ENCODE measurements at regions not wholly inside any gene's neighbourhood (a gene's known extent, or its start where the extent isn't known, plus 50 kb on each side); places are given as distances from the start of the nearest gene placed in this dataset.

DNA sequence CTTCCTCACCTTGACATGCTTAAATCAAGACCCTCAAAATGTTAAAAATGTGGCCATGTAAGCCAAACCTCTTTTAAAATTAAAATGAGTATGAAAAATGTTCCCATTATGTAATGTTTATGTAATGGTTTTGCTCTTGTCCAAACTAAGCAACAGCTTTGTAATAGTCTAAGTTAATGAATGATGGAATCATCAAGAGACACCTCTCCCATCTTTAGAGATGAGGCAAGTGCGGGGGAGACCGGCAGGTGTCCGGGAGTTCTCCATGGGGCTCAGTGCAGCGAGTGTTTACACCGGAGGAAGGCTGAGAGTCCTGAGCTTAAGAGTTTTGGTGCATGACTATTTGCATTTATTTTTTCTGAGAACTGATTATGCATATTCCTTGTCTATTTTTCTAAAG is 384.9 kb upstream of the RNF32 start:
- H2AK5ac ChIP-seq (ENCODE audit: low read depth, low read length) = no peak overlapping the region
- H3K27me3 ChIP-seq (ENCODE audit: control insufficient read depth in 3 of 3, insufficient read depth in 3 of 3, low read depth in 1 of 3, low read length in 3 of 3) = no peaks in the 10 kb centered on the region
- no peak overlapping the region for H4K91ac ChIP-seq (ENCODE audit: low read depth, low read length, poor library complexity)
- no peak overlapping the region for H2BK5ac ChIP-seq (ENCODE audit: low read length)
- H3K4me2 ChIP-seq (ENCODE audit: insufficient read depth, low read length, poor library complexity, severe bottlenecking) = no peak overlapping the region
- H2AFZ ChIP-seq (ENCODE audit: low read length) = no peak overlapping the region
- no peaks in the 10 kb centered on the region for H3K9me3 ChIP-seq (replicated peaks in 1 of 2; ENCODE audit: control insufficient read depth in 2 of 2, insufficient read depth in 1 of 2, low read depth in 1 of 2, low read length in 2 of 2)
- no peak for DNase-seq (ENCODE audit: low spot score)
- H3K36me3 ChIP-seq (replicated peaks in 1 of 2; ENCODE audit: control insufficient read depth in 2 of 2, insufficient read depth in 2 of 2, low read length in 2 of 2) = no peaks in the 10 kb centered on the region
- no peak overlapping the region for H3K9ac ChIP-seq (ENCODE audit: low read depth, low read length, poor library complexity)
- H2BK12ac ChIP-seq (ENCODE audit: low read length) = no peak overlapping the region
- no peak overlapping the region for H2BK120ac ChIP-seq (ENCODE audit: low read depth, low read length)
- no peaks in the 10 kb centered on the region for H3K4me1 ChIP-seq (ENCODE audit: control insufficient read depth in 2 of 2, insufficient read depth in 1 of 2, low read depth in 1 of 2, low read length in 2 of 2)
- H3K23ac ChIP-seq (ENCODE audit: low read depth, low read length, poor library complexity) = no peak overlapping the region
- no peak overlapping the region for H3K4ac ChIP-seq (ENCODE audit: low read length)
- no peak overlapping the region for H4K8ac ChIP-seq (ENCODE audit: low read depth, low read length)
- H2BK15ac ChIP-seq (ENCODE audit: low read length) = no peak overlapping the region
- H3K14ac ChIP-seq (ENCODE audit: low read length) = no peak overlapping the region
- no peak overlapping the region for H3K18ac ChIP-seq (ENCODE audit: low read length)
- no peak overlapping the region for H3K27ac ChIP-seq (replicated peaks; ENCODE audit: low read length)
- no CpG with 5 or more reads among the region's 5 CpGs for WGBS, 2 donors (ENCODE audit: extremely low coverage in 2 of 2, insufficient read length in 2 of 2, insufficient replicate concordance in 1 of 2)
- no peaks in the 10 kb centered on the region for H3K79me1 ChIP-seq (ENCODE audit: low read depth, low read length)
- H3K4me3 ChIP-seq (ENCODE audit: low read length in 2 of 2) = no peak overlapping the region

DNA sequence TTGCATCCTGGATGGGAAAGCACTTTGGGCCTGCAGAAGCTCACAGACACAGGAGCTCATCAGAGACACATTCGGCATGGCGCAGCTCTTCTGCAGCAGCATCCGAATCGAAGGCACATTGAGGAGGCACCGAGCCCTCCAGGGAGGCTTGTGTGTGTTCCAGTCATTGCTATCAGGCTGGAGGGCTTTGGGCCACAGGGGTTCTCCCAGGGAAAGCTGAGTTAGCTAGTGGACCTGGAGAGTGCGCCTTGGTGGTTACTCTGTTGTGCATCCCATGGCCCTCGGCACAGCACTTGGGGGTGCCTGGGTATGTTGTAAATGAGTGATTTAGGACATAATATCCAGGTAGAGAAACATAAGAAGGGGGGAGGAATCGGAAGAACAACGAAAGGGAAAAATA is 388.7 kb upstream of the RNF32 start:
- H3K23ac ChIP-seq (ENCODE audit: low read depth, low read length, poor library complexity) = no peak overlapping the region
- no peak overlapping the region for H3K4me2 ChIP-seq (ENCODE audit: insufficient read depth, low read length, poor library complexity, severe bottlenecking)
- no peak for DNase-seq (ENCODE audit: low spot score)
- H2AFZ ChIP-seq (ENCODE audit: low read length) = no peak overlapping the region
- H4K91ac ChIP-seq (ENCODE audit: low read depth, low read length, poor library complexity) = no peak overlapping the region
- no peak overlapping the region for H4K8ac ChIP-seq (ENCODE audit: low read depth, low read length)
- H3K27ac ChIP-seq (replicated peaks; ENCODE audit: low read length) = no peak overlapping the region
- H2AK5ac ChIP-seq (ENCODE audit: low read depth, low read length) = no peak overlapping the region
- H3K4ac ChIP-seq (ENCODE audit: low read length) = no peak overlapping the region
- no peak overlapping the region for H2BK12ac ChIP-seq (ENCODE audit: low read length)
- H2BK120ac ChIP-seq (ENCODE audit: low read depth, low read length) = no peak overlapping the region
- no peak overlapping the region for H2BK15ac ChIP-seq (ENCODE audit: low read length)
- no peaks in the 10 kb centered on the region for H3K27me3 ChIP-seq (ENCODE audit: control insufficient read depth in 3 of 3, insufficient read depth in 3 of 3, low read depth in 1 of 3, low read length in 3 of 3)
- H2BK5ac ChIP-seq (ENCODE audit: low read length) = no peak overlapping the region
- H3K79me1 ChIP-seq (ENCODE audit: low read depth, low read length) = no peaks in the 10 kb centered on the region
- no peak overlapping the region for H3K18ac ChIP-seq (ENCODE audit: low read length)
- H3K9me3 ChIP-seq (replicated peaks in 1 of 2; ENCODE audit: control insufficient read depth in 2 of 2, insufficient read depth in 1 of 2, low read depth in 1 of 2, low read length in 2 of 2) = no peaks in the 10 kb centered on the region
- no peak overlapping the region for H3K9ac ChIP-seq (ENCODE audit: low read depth, low read length, poor library complexity)
- no peak overlapping the region for H3K4me3 ChIP-seq (ENCODE audit: low read length in 2 of 2)
- WGBS, 2 donors (ENCODE audit: extremely low coverage in 2 of 2, insufficient read length in 2 of 2, insufficient replicate concordance in 1 of 2) = no CpG with 5 or more reads among the region's 9 CpGs
- H3K36me3 ChIP-seq (replicated peaks in 1 of 2; ENCODE audit: control insufficient read depth in 2 of 2, insufficient read depth in 2 of 2, low read length in 2 of 2) = no peaks in the 10 kb centered on the region
- H3K14ac ChIP-seq (ENCODE audit: low read length) = no peak overlapping the region
- H3K4me1 ChIP-seq (ENCODE audit: control insufficient read depth in 2 of 2, insufficient read depth in 1 of 2, low read depth in 1 of 2, low read length in 2 of 2) = no peaks in the 10 kb centered on the region

DNA sequence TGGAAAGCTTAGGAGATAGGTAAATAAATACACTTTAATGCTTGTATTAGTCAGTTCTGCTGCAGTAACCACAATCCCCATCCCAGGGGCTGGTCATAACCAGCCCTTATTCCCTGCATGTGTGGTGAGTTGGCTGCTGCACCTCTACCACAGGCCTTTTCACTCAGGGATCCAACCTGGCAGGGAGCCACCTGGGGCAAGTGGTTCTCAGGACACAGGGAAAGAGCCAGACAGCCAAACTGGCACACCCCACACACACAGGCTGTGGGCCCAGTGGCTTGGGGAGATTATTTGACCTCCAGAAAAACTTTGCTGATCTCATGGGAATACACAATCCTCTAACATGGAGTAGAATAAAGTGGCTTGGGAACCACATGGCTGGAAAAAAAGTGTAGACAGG is 400.0 kb upstream of the RNF32 start:
- H3K9ac ChIP-seq (ENCODE audit: low read depth, low read length, poor library complexity) = no peak overlapping the region
- no peak overlapping the region for H2BK5ac ChIP-seq (ENCODE audit: low read length)
- H3K4me1 ChIP-seq (ENCODE audit: control insufficient read depth in 2 of 2, insufficient read depth in 1 of 2, low read depth in 1 of 2, low read length in 2 of 2) = peaks cover 0 to 5% of the 10 kb centered on the region in 2 donors
- no peak overlapping the region for H2AFZ ChIP-seq (ENCODE audit: low read length)
- peaks cover 0 to 5% (median 0%) of the 10 kb centered on the region in 3 experiments for H3K27me3 ChIP-seq (ENCODE audit: control insufficient read depth in 3 of 3, insufficient read depth in 3 of 3, low read depth in 1 of 3, low read length in 3 of 3)
- H3K23ac ChIP-seq (ENCODE audit: low read depth, low read length, poor library complexity) = no peak overlapping the region
- no peak overlapping the region for H3K14ac ChIP-seq (ENCODE audit: low read length)
- H4K8ac ChIP-seq (ENCODE audit: low read depth, low read length) = no peak overlapping the region
- peaks cover 0 to 6% of the 10 kb centered on the region in 2 donors for H3K9me3 ChIP-seq (replicated peaks in 1 of 2; ENCODE audit: control insufficient read depth in 2 of 2, insufficient read depth in 1 of 2, low read depth in 1 of 2, low read length in 2 of 2)
- H3K4me2 ChIP-seq (ENCODE audit: insufficient read depth, low read length, poor library complexity, severe bottlenecking) = no peak overlapping the region
- no peak overlapping the region for H2BK120ac ChIP-seq (ENCODE audit: low read depth, low read length)
- H3K18ac ChIP-seq (ENCODE audit: low read length) = no peak overlapping the region
- H3K36me3 ChIP-seq (replicated peaks in 1 of 2; ENCODE audit: control insufficient read depth in 2 of 2, insufficient read depth in 2 of 2, low read length in 2 of 2) = peaks cover 0 to 6% of the 10 kb centered on the region in 2 donors
- H3K27ac ChIP-seq (replicated peaks; ENCODE audit: low read length) = no peak overlapping the region
- H3K4ac ChIP-seq (ENCODE audit: low read length) = no peak overlapping the region
- H2BK15ac ChIP-seq (ENCODE audit: low read length) = no peak overlapping the region
- no peak for DNase-seq (ENCODE audit: low spot score)
- no peak overlapping the region for H2AK5ac ChIP-seq (ENCODE audit: low read depth, low read length)
- no peak overlapping the region for H3K4me3 ChIP-seq (ENCODE audit: low read length in 2 of 2)
- H4K91ac ChIP-seq (ENCODE audit: low read depth, low read length, poor library complexity) = no peak overlapping the region
- H2BK12ac ChIP-seq (ENCODE audit: low read length) = no peak overlapping the region
- H3K79me1 ChIP-seq (ENCODE audit: low read depth, low read length) = no peaks in the 10 kb centered on the region

DNA sequence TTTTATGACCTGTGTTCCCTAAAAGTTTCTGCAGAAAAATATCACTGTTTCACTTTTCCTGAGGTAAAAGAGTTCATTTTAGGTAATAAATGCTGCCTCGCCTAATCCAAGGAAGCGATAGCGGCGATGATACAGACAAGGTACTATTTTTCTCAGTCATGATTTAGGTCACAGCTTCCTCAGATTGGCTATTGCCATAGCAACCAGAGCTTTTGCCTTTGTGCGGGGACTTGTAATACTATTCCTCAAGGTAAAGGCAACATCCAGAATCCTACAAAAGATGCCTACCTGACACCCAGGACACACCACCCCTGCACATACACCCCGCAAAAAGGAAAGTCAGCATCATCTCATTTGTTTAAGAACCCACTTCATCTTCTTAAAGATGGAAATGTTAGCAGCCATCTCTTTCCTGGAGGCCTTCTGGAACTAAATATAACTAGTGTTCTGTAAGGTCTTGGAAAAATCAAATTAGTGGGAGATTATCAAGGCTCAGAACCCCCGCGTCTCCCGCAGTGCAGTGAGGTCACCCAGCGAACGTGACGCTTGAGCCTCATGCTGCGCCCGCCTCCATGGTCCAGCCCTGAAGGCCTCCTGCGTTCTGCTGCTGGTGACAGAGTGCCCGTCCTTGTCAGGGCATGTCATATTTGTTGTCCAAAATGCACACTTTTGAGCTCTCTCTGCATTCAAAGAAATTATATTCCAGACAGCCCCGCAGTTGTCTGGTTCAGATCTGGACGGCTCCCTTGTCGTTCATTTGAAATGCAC is 402.0 kb upstream of the RNF32 start:
- H2BK12ac ChIP-seq (ENCODE audit: low read length) = no peak overlapping the region
- no peaks in the 10 kb centered on the region for H3K79me1 ChIP-seq (ENCODE audit: low read depth, low read length)
- DNase-seq (ENCODE audit: low spot score) = no peak
- H2BK15ac ChIP-seq (ENCODE audit: low read length) = no peak overlapping the region
- H3K14ac ChIP-seq (ENCODE audit: low read length) = no peak overlapping the region
- H3K4me1 ChIP-seq (ENCODE audit: control insufficient read depth in 2 of 2, insufficient read depth in 1 of 2, low read depth in 1 of 2, low read length in 2 of 2) = peaks cover 0 to 5% of the 10 kb centered on the region in 2 donors
- H3K18ac ChIP-seq (ENCODE audit: low read length) = no peak overlapping the region
- no CpG with 5 or more reads among the region's 19 CpGs for WGBS, 2 donors (ENCODE audit: extremely low coverage in 2 of 2, insufficient read length in 2 of 2, insufficient replicate concordance in 1 of 2)
- H3K36me3 ChIP-seq (replicated peaks in 1 of 2; ENCODE audit: control insufficient read depth in 2 of 2, insufficient read depth in 2 of 2, low read length in 2 of 2) = peaks cover 0 to 6% of the 10 kb centered on the region in 2 donors
- H4K8ac ChIP-seq (ENCODE audit: low read depth, low read length) = no peak overlapping the region
- H3K9ac ChIP-seq (ENCODE audit: low read depth, low read length, poor library complexity) = no peak overlapping the region
- no peak overlapping the region for H3K4me2 ChIP-seq (ENCODE audit: insufficient read depth, low read length, poor library complexity, severe bottlenecking)
- no peak overlapping the region for H3K4ac ChIP-seq (ENCODE audit: low read length)
- no peak overlapping the region for H4K91ac ChIP-seq (ENCODE audit: low read depth, low read length, poor library complexity)
- no peak overlapping the region for H2BK5ac ChIP-seq (ENCODE audit: low read length)
- no peak overlapping the region for H3K27ac ChIP-seq (replicated peaks; ENCODE audit: low read length)
- no peak overlapping the region for H3K23ac ChIP-seq (ENCODE audit: low read depth, low read length, poor library complexity)
- H3K4me3 ChIP-seq (ENCODE audit: low read length in 2 of 2) = no peak overlapping the region
- peaks cover 0 to 5% (median 0%) of the 10 kb centered on the region in 3 experiments for H3K27me3 ChIP-seq (ENCODE audit: control insufficient read depth in 3 of 3, insufficient read depth in 3 of 3, low read depth in 1 of 3, low read length in 3 of 3)
- H2AK5ac ChIP-seq (ENCODE audit: low read depth, low read length) = no peak overlapping the region
- no peak overlapping the region for H2BK120ac ChIP-seq (ENCODE audit: low read depth, low read length)
- peaks cover 0 to 6% of the 10 kb centered on the region in 2 donors for H3K9me3 ChIP-seq (replicated peaks in 1 of 2; ENCODE audit: control insufficient read depth in 2 of 2, insufficient read depth in 1 of 2, low read depth in 1 of 2, low read length in 2 of 2)
- no peak overlapping the region for H2AFZ ChIP-seq (ENCODE audit: low read length)
